Mesenchymal stem cell (in vitro differentiated cells and primary cell): ENCODE measurements at regions not wholly inside any gene's neighbourhood (a gene's known extent, or its start where the extent isn't known, plus 50 kb on each side); places are given as distances from the start of the nearest gene placed in this dataset.
A peak's percentile ranks its signal among the peaks of the same experiment; 100 is the strongest.
"Not testable (repeated sequence)": the region's sequence is repeated elsewhere in the genome, so short reads cannot be mapped to it uniquely, and the experiment has no call there.

ENCODE experiments used
- DNase-seq: peaks from one replicate; pipeline ENCODE4 v3.0.0-alpha.2; 2013
- H2AFZ ChIP-seq: one replicate; pipeline ENCODE4 v1.6.1; 2013; ENCODE audit warnings: low read depth, mild to moderate bottlenecking, control low read depth, inconsistent platforms, low read length, moderate library complexity
- H2AK5ac ChIP-seq: 2 replicates; pipeline ENCODE4 v1.6.1; 2013; ENCODE audit warnings: low read length, moderate library complexity, mild to moderate bottlenecking, inconsistent platforms; ENCODE audit not compliant: severe bottlenecking
- H2BK120ac ChIP-seq: one replicate; pipeline ENCODE4 v1.6.1; 2013; ENCODE audit warnings: low read depth, mild to moderate bottlenecking, inconsistent platforms, low read length, moderate library complexity
- H2BK12ac ChIP-seq, 2 experiments: one replicate each; pipeline ENCODE4 v1.6.1; 2013; ENCODE audit warnings: inconsistent platforms in 2 of 2, low read length in 2 of 2, mild to moderate bottlenecking in 2 of 2, moderate library complexity in 2 of 2, control low read depth in 1 of 2
- H2BK15ac ChIP-seq: one replicate; pipeline ENCODE4 v1.6.1; 2013; ENCODE audit warnings: mild to moderate bottlenecking, low read depth, inconsistent platforms; ENCODE audit not compliant: poor library complexity, severe bottlenecking
- H2BK5ac ChIP-seq: 2 replicates; pipeline ENCODE4 v1.6.1; 2013; ENCODE audit warnings: low read depth, mild to moderate bottlenecking, low read length, control low read depth, inconsistent platforms; ENCODE audit not compliant: poor library complexity, severe bottlenecking
- H3K14ac ChIP-seq, 2 experiments: one replicate each; pipeline ENCODE4 v1.6.1; 2013; ENCODE audit warnings: inconsistent platforms in 2 of 2, low read length in 2 of 2, control low read depth in 1 of 2, mild to moderate bottlenecking in 1 of 2, moderate library complexity in 1 of 2
- H3K18ac ChIP-seq, 2 experiments: one replicate each; pipeline ENCODE4 v1.6.1; 2013; ENCODE audit warnings: inconsistent platforms in 2 of 2, low read length in 2 of 2, control low read depth in 1 of 2, low read depth in 1 of 2, mild to moderate bottlenecking in 1 of 2
- H3K23ac ChIP-seq, 2 experiments: one replicate each; pipeline ENCODE4 v1.6.1; 2013; ENCODE audit warnings: inconsistent platforms in 2 of 2, low read length in 2 of 2, mild to moderate bottlenecking in 2 of 2, moderate library complexity in 2 of 2, control low read depth in 1 of 2
- H3K27ac ChIP-seq: 2 replicates; pipeline ENCODE4 v1.5.1; 2013; ENCODE audit warnings: mild to moderate bottlenecking, moderate library complexity, low read length, control low read depth, inconsistent platforms; ENCODE audit not compliant: poor library complexity, severe bottlenecking
- H3K27me3 ChIP-seq, 2 experiments: 2 replicates each; pipeline versions ENCODE4 v1.6.1 to v1.7.0; 2013; ENCODE audit warnings: low read length in 2 of 2, mild to moderate bottlenecking in 2 of 2, moderate library complexity in 2 of 2, control low read depth in 1 of 2, inconsistent platforms in 1 of 2; ENCODE audit not compliant: control insufficient read depth in 1 of 2, insufficient read depth in 1 of 2
- H3K36me3 ChIP-seq, 2 experiments: 2 replicates each; pipeline versions ENCODE4 v1.6.1 to v1.7.0; 2013; ENCODE audit warnings: low read length in 2 of 2, control low read depth in 1 of 2, inconsistent platforms in 1 of 2, low read depth in 1 of 2, mild to moderate bottlenecking in 1 of 2; ENCODE audit not compliant: insufficient read depth in 2 of 2, control insufficient read depth in 1 of 2
- H3K4ac ChIP-seq, 2 experiments: one replicate each; pipeline ENCODE4 v1.6.1; 2013; ENCODE audit warnings: inconsistent platforms in 2 of 2, low read length in 2 of 2, mild to moderate bottlenecking in 2 of 2, moderate library complexity in 2 of 2, control low read depth in 1 of 2, low read depth in 1 of 2
- H3K4me1 ChIP-seq: 2 replicates; pipeline ENCODE4 v1.6.1; 2013; ENCODE audit warnings: low read depth, low read length, control low read depth; ENCODE audit not compliant: control insufficient read depth, insufficient read depth
- H3K4me2 ChIP-seq: 2 replicates; pipeline ENCODE4 v1.6.1; 2013; ENCODE audit warnings: low read length, mild to moderate bottlenecking, inconsistent platforms; ENCODE audit not compliant: poor library complexity, severe bottlenecking
- H3K4me3 ChIP-seq, 2 experiments: 2 replicates each; pipeline versions ENCODE4 v1.5.1 to v1.7.0; 2013; ENCODE audit warnings: low read length in 2 of 2, mild to moderate bottlenecking in 2 of 2, control low read depth in 1 of 2, low read depth in 1 of 2; ENCODE audit not compliant: insufficient read depth in 1 of 2
- H3K79me1 ChIP-seq: replicated peaks from 2 replicates; pipeline ENCODE4 v1.6.1; 2013; ENCODE audit warnings: mild to moderate bottlenecking, control low read depth, low read length, inconsistent platforms; ENCODE audit not compliant: poor library complexity, severe bottlenecking
- H3K9ac ChIP-seq: 2 replicates; pipeline ENCODE4 v1.7.0; 2013; ENCODE audit warnings: mild to moderate bottlenecking, low read length, moderate library complexity
- H3K9me3 ChIP-seq: 2 replicates; pipeline ENCODE4 v1.7.0; 2013; ENCODE audit warnings: mild to moderate bottlenecking, low read length; ENCODE audit not compliant: control insufficient read depth
- H4K8ac ChIP-seq: one replicate; pipeline ENCODE4 v1.6.1; 2013; ENCODE audit warnings: inconsistent platforms, mild to moderate bottlenecking, low read length, moderate library complexity
- H4K91ac ChIP-seq: one replicate; pipeline ENCODE4 v1.6.1; 2013; ENCODE audit warnings: mild to moderate bottlenecking, low read length, inconsistent platforms
- WGBS: methylation state at CpG from one replicate; pipeline ENCODE4 v1.1.7; 2013; ENCODE audit warnings: mixed read lengths; 5-methylcytosine and 5-hydroxymethylcytosine counted together

DNA sequence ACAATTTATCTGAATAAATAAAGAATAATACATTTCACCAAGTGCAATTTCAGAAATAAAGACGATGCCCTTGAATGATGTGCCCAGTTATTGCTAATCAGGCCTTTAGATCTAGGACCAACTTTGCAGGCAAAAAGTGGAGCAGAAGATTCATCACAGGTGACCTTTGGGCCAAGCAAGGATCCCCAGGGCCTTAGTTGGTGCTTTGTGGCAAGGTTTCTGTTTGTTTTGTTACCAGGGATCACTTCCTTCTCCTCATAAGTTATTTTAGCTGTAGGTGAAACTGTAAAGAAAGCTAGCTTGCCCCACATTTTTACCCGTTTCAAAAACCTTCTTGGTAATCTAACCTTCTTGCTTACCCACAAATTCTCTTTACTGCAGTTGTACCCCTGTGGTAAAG lies 323.2 kb downstream of the NEBL start:
- 86% methylated on average over 2 of the region's 2 CpGs for WGBS
- H2BK15ac ChIP-seq: no peak overlapping the region
- H3K4me2 ChIP-seq: no peak overlapping the region
- no peak overlapping the region for H2AFZ ChIP-seq
- no peaks in the 10 kb centered on the region for H3K4me1 ChIP-seq
- DNase-seq: no peak
- H2BK5ac ChIP-seq: no peak overlapping the region
- no peak overlapping the region for H2BK120ac ChIP-seq
- H3K4ac ChIP-seq: no peak overlapping the region
- no peak overlapping the region for H3K18ac ChIP-seq
- no peak overlapping the region for H4K91ac ChIP-seq
- H3K27me3 ChIP-seq: no peaks in the 10 kb centered on the region
- no peak overlapping the region for H3K23ac ChIP-seq
- no peak overlapping the region for H3K4me3 ChIP-seq
- H2AK5ac ChIP-seq: no peak overlapping the region
- H3K36me3 ChIP-seq: no peaks in the 10 kb centered on the region
- H3K9me3 ChIP-seq: peaks cover under 1% of the 10 kb centered on the region
- H4K8ac ChIP-seq: no peak overlapping the region
- H3K9ac ChIP-seq: no peak overlapping the region
- H3K14ac ChIP-seq: no peak overlapping the region
- no peak overlapping the region for H3K27ac ChIP-seq
- H3K79me1 ChIP-seq: no peaks in the 10 kb centered on the region
- H2BK12ac ChIP-seq: no peak overlapping the region

DNA sequence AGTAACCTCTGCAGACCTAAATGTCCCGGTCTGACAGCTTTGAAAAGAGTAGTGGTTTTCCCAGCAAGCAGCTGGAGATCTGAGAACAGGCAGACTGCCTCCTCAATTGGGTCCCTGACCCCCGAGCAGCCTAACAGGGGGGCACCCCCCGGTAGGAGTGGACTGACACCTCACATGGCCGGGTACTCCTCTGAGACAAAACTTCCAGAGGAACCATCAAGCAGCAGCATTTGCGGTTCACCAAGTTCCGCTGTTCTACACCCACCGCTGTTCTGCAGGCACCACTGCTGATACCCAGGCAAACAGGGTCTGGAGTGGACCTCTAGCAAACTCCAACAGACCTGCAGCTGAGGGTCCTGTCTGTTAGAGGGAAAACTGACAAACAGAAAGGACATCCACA lies 341.1 kb downstream of the NEBL start:
- H4K91ac ChIP-seq, H3K14ac ChIP-seq, H2BK15ac ChIP-seq, H4K8ac ChIP-seq, H3K79me1 ChIP-seq, H2BK5ac ChIP-seq, H3K4me3 ChIP-seq, H3K9ac ChIP-seq, H3K4me1 ChIP-seq, DNase-seq, H3K9me3 ChIP-seq, H2AFZ ChIP-seq, H3K18ac ChIP-seq, H3K23ac ChIP-seq, H2AK5ac ChIP-seq, H3K36me3 ChIP-seq, H3K4ac ChIP-seq, H3K27me3 ChIP-seq, H2BK12ac ChIP-seq, H3K27ac ChIP-seq, H2BK120ac ChIP-seq, H3K4me2 ChIP-seq: not testable (repeated sequence)
- WGBS: 79% methylated on average over 7 of the region's 7 CpGs

DNA sequence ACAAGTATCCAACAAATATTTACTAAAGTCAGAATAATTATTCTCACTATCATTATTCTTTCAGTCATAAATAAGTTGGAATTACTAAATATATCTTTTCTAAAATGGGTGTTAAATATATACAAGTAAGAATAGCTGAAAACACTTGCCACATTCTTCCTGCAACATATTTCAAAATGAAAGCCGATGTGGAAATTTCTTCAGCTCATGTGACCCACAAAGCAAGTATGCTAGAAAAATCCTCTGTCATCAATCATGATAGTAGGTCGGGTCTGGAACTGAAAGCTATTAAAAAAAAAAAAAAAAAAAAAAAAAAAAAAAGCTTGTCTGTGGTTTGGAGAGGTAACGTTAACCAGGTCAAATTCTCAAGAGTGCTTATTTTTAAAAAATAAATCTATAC lies 344.7 kb downstream of the NEBL start:
- Histone ChIP-seq H4K91ac (no peak overlapping the region), H2BK120ac (no peak overlapping the region), H2BK15ac (no peak overlapping the region), H3K9ac (no peak overlapping the region), H2AFZ (no peak overlapping the region), H2AK5ac (no peak overlapping the region), H3K79me1 (no peaks in the 10 kb centered on the region), H3K14ac (no peak overlapping the region), H3K36me3 (no peaks in the 10 kb centered on the region), H3K4ac (no peak overlapping the region), H3K4me2 (no peak overlapping the region), H3K4me3 (no peak overlapping the region), H2BK12ac (no peak overlapping the region), H2BK5ac (no peak overlapping the region), H3K23ac (no peak overlapping the region), H4K8ac (no peak overlapping the region), H3K27ac (no peak overlapping the region), H3K27me3 (no peaks in the 10 kb centered on the region), H3K9me3 (peaks cover 13% of the 10 kb centered on the region), H3K18ac (no peak overlapping the region), H3K4me1 (no peaks in the 10 kb centered on the region)
- 80% methylated on average over 1 of the region's 3 CpGs for WGBS
- peak; percentile 41 for DNase-seq

DNA sequence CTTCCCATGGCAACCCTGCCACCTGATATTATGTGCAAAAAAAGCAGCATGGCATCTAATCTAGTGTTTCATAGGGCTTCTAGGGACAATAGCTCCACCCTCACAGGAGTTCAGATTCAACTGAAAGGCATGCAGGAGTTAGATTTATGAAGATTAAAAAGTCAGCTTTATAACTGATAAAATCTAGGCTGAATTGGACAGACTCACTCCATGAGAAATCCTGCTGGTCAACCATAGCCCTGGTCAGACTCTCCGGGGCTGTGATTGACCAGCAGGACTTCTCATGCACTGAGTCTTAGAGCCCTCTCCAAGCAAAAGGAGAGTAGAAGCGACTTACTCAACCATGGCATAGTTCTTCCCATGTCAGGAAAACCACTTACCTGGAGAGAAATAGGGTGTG lies 345.4 kb downstream of the NEBL start:
- H3K4me3 ChIP-seq: no peak overlapping the region
- H3K27me3 ChIP-seq: no peaks in the 10 kb centered on the region
- H3K27ac ChIP-seq: no peak overlapping the region
- no peaks in the 10 kb centered on the region for H3K79me1 ChIP-seq
- H3K4ac ChIP-seq: no peak overlapping the region
- H2BK12ac ChIP-seq: no peak overlapping the region
- H2AFZ ChIP-seq: no peak overlapping the region
- H2BK120ac ChIP-seq: no peak overlapping the region
- H3K4me2 ChIP-seq: no peak overlapping the region
- H2BK5ac ChIP-seq: no peak overlapping the region
- no peaks in the 10 kb centered on the region for H3K36me3 ChIP-seq
- no peak overlapping the region for H4K8ac ChIP-seq
- H3K9me3 ChIP-seq: peaks cover 16% of the 10 kb centered on the region
- H3K18ac ChIP-seq: no peak overlapping the region
- no peak for DNase-seq
- H3K4me1 ChIP-seq: no peaks in the 10 kb centered on the region
- H4K91ac ChIP-seq: no peak overlapping the region
- no peak overlapping the region for H2BK15ac ChIP-seq
- no peak overlapping the region for H3K9ac ChIP-seq
- 83% methylated on average over 2 of the region's 2 CpGs for WGBS
- no peak overlapping the region for H3K14ac ChIP-seq
- H3K23ac ChIP-seq: no peak overlapping the region
- H2AK5ac ChIP-seq: no peak overlapping the region
